Glomerular visceral epithelial cell (primary cell): ENCODE measurements at regions not wholly inside any gene's neighbourhood (a gene's known extent, or its start where the extent isn't known, plus 50 kb on each side); places are given as distances from the start of the nearest gene placed in this dataset.
A peak's percentile ranks its signal among the peaks of the same experiment; 100 is the strongest.

Source experiments
- DNase-seq: peaks from one replicate; pipeline ENCODE4 v3.0.0-alpha.2; 2016; ENCODE audit errors: extremely low spot score

- no peak for DNase-seq
These were observed 80.1 kb upstream of the CREB1 start for GRCh38 chr2:207449642-207450165.

- DNase-seq, result no peak
These were observed 79.6 kb upstream of the CREB1 start for GRCh38 chr2:207450186-207450585.

GRCh38 chr2:207458582-207458981 is 71.2 kb upstream of the CREB1 start:
- no peak for DNase-seq

- DNase-seq, result no peak
These were observed 69.6 kb upstream of the CREB1 start for GRCh38 chr2:207459990-207460757.

GRCh38 chr2:207463433-207463832 is 66.3 kb upstream of the CREB1 start:
- no peak for DNase-seq

- no peak for DNase-seq
These were observed 65.8 kb upstream of the CREB1 start for GRCh38 chr2:207464007-207464406.

GRCh38 chr2:207465894-207466293 is 63.9 kb upstream of the CREB1 start:
- DNase-seq, result no peak

- no peak for DNase-seq
These were observed 61.9 kb upstream of the CREB1 start for GRCh38 chr2:207467716-207468347.

- DNase-seq, result no peak
These were observed 61.3 kb upstream of the CREB1 start for GRCh38 chr2:207468488-207468887.

GRCh38 chr2:207469451-207469850 is 60.3 kb upstream of the CREB1 start:
- no peak for DNase-seq

- DNase-seq, result no peak
These were observed 59.6 kb upstream of the CREB1 start for GRCh38 chr2:207469943-207470729.

GRCh38 chr2:207471261-207471660 is 58.5 kb upstream of the CREB1 start:
- no peak for DNase-seq

- peak; percentile 47 for DNase-seq
These were observed 57.3 kb upstream of the CREB1 start for GRCh38 chr2:207472343-207473048.

GRCh38 chr2:207473049-207473930 is 56.5 kb upstream of the CREB1 start:
- DNase-seq, result peak; percentile 83

GRCh38 chr2:207473931-207474235 is 55.9 kb upstream of the CREB1 start:
- no peak for DNase-seq

- DNase-seq, result peak; percentile 69
These were observed 54.8 kb upstream of the CREB1 start for GRCh38 chr2:207474863-207475485.

GRCh38 chr2:207475546-207475945 is 54.2 kb upstream of the CREB1 start:
- no peak for DNase-seq

GRCh38 chr2:207477896-207478295 is 51.9 kb upstream of the CREB1 start:
- no peak for DNase-seq

- DNase-seq, result no peak
These were observed 51.2 kb upstream of the CREB1 start for GRCh38 chr2:207478572-207478971.

- DNase-seq, result no peak
These were observed 50.5 kb upstream of the CREB1 start for GRCh38 chr2:207479198-207479785.
